PC-9 (cell line): ENCODE measurements at regions not wholly inside any gene's neighbourhood (a gene's known extent, or its start where the extent isn't known, plus 50 kb on each side); places are given as distances from the start of the nearest gene placed in this dataset.

Experiments used
- BruUV-seq: library from RNA; stranded (reverse); fragments of 400-500 nt; replicated peaks from 2 replicates; lab custom pipeline; 2021; lab: Mats Ljungman, UMichigan
- CTCF ChIA-PET: fragments of 300-600 bp; sonication (Branson Sonifier 250); formaldehyde crosslinking; loops from one replicate; lab custom pipeline; 2022; ENCODE audit warnings: antibody characterized with exemption; lab: Charles Lee
- POLR2A ChIA-PET: fragments of 300-600 bp; sonication (Branson Sonifier 250); formaldehyde crosslinking; loops from one replicate; lab custom pipeline; 2022; ENCODE audit warnings: antibody characterized with exemption; ENCODE audit not compliant: unreplicated experiment; lab: Charles Lee
- DNase-seq, 2 experiments: peaks; one replicate each; pipeline versions ENCODE4 v3.0.0 to v3.0.0-alpha.2; 2015 to 2022; ENCODE audit warnings: mixed read lengths in 1 of 2
- H2AFZ ChIP-seq: fragments of 200-600 bp; sonication (generic); 2 replicates; pipeline ENCODE4 v1.8.1; 2017; ENCODE audit warnings: antibody characterized with exemption
- H3F3A ChIP-seq: fragments of 200-600 bp; sonication (generic); 2 replicates; pipeline ENCODE4 v1.8.1; 2017; ENCODE audit warnings: antibody characterized with exemption, mild to moderate bottlenecking, low read depth; ENCODE audit not compliant: insufficient read depth
- H3K27ac ChIP-seq: fragments of 200-600 bp; sonication (generic); 2 replicates; pipeline ENCODE4 v1.6.1; 2016; ENCODE audit warnings: mixed run types
- H3K27me3 ChIP-seq: fragments of 200-600 bp; sonication (generic); 2 replicates; pipeline ENCODE4 v1.6.1; 2016; ENCODE audit warnings: low read depth, mixed run types; ENCODE audit not compliant: insufficient read depth
- H3K36me3 ChIP-seq: fragments of 200-600 bp; sonication (generic); 2 replicates; pipeline ENCODE4 v1.6.1; 2016; ENCODE audit warnings: low read depth, mixed run types
- H3K4me1 ChIP-seq: fragments of 200-600 bp; sonication (generic); replicated peaks from 2 replicates; pipeline ENCODE4 v1.6.1; 2016; ENCODE audit warnings: mixed run types; ENCODE audit not compliant: insufficient read depth
- H3K4me2 ChIP-seq: fragments of 200-600 bp; sonication (generic); 2 replicates; pipeline ENCODE4 v1.6.1; 2017; ENCODE audit warnings: mixed run types
- H3K4me3 ChIP-seq: fragments of 200-600 bp; sonication (generic); 2 replicates; pipeline ENCODE4 v1.6.1; 2016; ENCODE audit warnings: mixed run types
- H3K79me2 ChIP-seq: fragments of 200-600 bp; sonication (generic); 2 replicates; pipeline ENCODE4 v1.6.1; 2017; ENCODE audit warnings: low read depth, mixed run types
- H3K9me2 ChIP-seq: fragments of 200-600 bp; sonication (generic); 2 replicates; pipeline ENCODE4 v1.8.1; 2017; ENCODE audit warnings: mild to moderate bottlenecking; ENCODE audit not compliant: insufficient read depth
- H3K9me3 ChIP-seq: fragments of 200-600 bp; sonication (generic); 2 replicates; pipeline ENCODE4 v1.8.1; 2016; ENCODE audit warnings: low read depth; ENCODE audit not compliant: insufficient read depth
- H4K20me1 ChIP-seq: fragments of 200-600 bp; sonication (generic); 2 replicates; pipeline ENCODE4 v1.8.1; 2017; ENCODE audit not compliant: insufficient read depth
- CTCF ChIP-seq: fragments of 200-600 bp; sonication (generic); conservative IDR thresholded peaks from 2 replicates; pipeline ENCODE4 v1.6.1; 2017; ENCODE audit warnings: mixed run types, antibody characterized with exemption, mild to moderate bottlenecking, moderate library complexity
- EZH2 ChIP-seq: fragments of 200-600 bp; sonication (generic); IDR thresholded peaks from 2 replicates; pipeline ENCODE4 v1.8.0; 2017; ENCODE audit warnings: antibody characterized with exemption, low read depth
- intact Hi-C: fragments of 100-400 bp; cut with micrococcal nuclease; formaldehyde crosslinking; loops from one replicate; pipeline ENCODE4 v1.10.0; 2022; ENCODE audit not compliant: unreplicated experiment

- Histone ChIP-seq H3K79me2 (no peaks in the 10 kb centered on the region), H2AFZ (no peak overlapping the region), H3F3A (no peaks in the 10 kb centered on the region), H3K9me3 (no peaks in the 10 kb centered on the region), H4K20me1 (no peaks in the 10 kb centered on the region), H3K27ac (no peak overlapping the region), H3K9me2 (no peaks in the 10 kb centered on the region; the same call in 1 of the 2 replicates), H3K4me1 (no peaks in the 10 kb centered on the region), H3K27me3 (no peaks in the 10 kb centered on the region), H3K36me3 (no peaks in the 10 kb centered on the region), H3K4me2 (no peak overlapping the region), H3K4me3 (no peak overlapping the region)
- ChIA-PET CTCF (no interaction called here), POLR2A (no interaction called here)
- TF ChIP-seq CTCF: no peak
- TF ChIP-seq EZH2: no peak
- intact Hi-C loops: no loop called here
- DNase-seq: no peak
- no TSS peak for BruUV-seq
Measured at GRCh38 chr12:67804168-67804567, 155.6 kb downstream of the DYRK2 start.

DNA sequence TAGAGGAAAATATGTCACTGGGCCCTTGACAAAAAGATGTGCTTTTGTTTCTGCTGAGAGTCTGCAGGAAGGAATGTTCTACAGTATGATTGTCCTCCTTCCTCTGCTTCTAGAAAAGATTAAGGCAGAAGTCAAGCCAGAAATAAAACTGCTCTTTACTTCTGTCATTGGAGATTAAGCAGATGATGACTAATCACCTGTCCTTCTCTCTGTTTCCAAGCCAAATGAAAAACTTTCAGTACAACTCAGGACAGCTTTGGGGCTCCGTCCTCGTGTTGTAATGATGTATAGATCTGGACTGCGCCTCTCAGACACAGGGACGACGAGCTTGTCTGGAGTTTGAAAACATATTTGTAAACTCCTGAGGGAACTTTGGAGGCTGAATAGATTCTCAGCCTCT lies 159.3 kb downstream of the DYRK2 start:
- ChIA-PET CTCF (no interaction called here), POLR2A (no interaction called here)
- intact Hi-C loops: no loop called here
- no peak overlapping the region for H2AFZ ChIP-seq
- H3K4me3 ChIP-seq: no peak overlapping the region
- H3K4me1 ChIP-seq: no peaks in the 10 kb centered on the region
- DNase-seq: no peak
- H3K4me2 ChIP-seq: no peak overlapping the region
- no peaks in the 10 kb centered on the region for H3F3A ChIP-seq
- H3K9me3 ChIP-seq: peaks cover 12% of the 10 kb centered on the region
- H3K27ac ChIP-seq: no peak overlapping the region
- H3K9me2 ChIP-seq: no peaks in the 10 kb centered on the region
- H3K79me2 ChIP-seq: no peaks in the 10 kb centered on the region
- no peaks in the 10 kb centered on the region for H3K27me3 ChIP-seq
- no TSS peak for BruUV-seq
- TF ChIP-seq CTCF (no peak), EZH2 (no peak)
- no peaks in the 10 kb centered on the region for H3K36me3 ChIP-seq
- no peaks in the 10 kb centered on the region for H4K20me1 ChIP-seq

- no TSS peak for BruUV-seq
- Histone ChIP-seq H3K9me3 (peaks cover 14% of the 10 kb centered on the region), H3F3A (no peaks in the 10 kb centered on the region), H3K79me2 (no peaks in the 10 kb centered on the region), H3K27ac (no peak overlapping the region), H4K20me1 (no peaks in the 10 kb centered on the region), H3K27me3 (no peaks in the 10 kb centered on the region), H3K4me3 (no peak overlapping the region), H3K4me1 (no peaks in the 10 kb centered on the region), H3K36me3 (no peaks in the 10 kb centered on the region), H3K4me2 (no peak overlapping the region), H2AFZ (no peak overlapping the region), H3K9me2 (no peaks in the 10 kb centered on the region; the same call in 1 of the 2 replicates)
- DNase-seq: no peak
- intact Hi-C loops: no loop called here
- ChIA-PET CTCF (no interaction called here), POLR2A (no interaction called here)
- TF ChIP-seq CTCF (no peak), EZH2 (no peak)
Measured at GRCh38 chr12:67810166-67810565, 161.6 kb downstream of the DYRK2 start.
